ENCODE measurements at regions not wholly inside any gene's neighbourhood (a gene's known extent, or its start where the extent isn't known, plus 50 kb on each side); places are given as distances from the start of the nearest gene placed in this dataset.

DNA sequence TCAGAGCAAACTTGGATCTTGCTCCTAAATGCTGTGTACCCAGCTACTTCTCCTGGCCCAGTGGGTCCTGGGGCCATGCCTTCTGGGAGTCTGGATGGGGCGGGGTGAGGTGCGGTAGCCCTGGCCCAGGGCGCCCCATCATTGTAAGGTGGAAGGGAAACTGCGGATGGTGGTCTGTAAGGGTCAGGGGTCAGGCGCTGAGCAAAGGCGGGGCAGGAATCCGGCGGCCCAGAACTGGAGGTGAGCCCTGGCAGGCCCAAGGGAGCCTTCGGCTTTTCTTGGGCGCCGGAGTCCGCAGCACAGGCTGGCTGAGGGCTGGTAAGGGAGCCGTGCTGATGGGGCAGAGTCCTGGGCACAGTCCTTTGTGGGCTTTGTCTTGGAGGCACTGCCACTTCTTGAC, 66.5 kb upstream of the CTBP2 start:
- TF ChIP-seq, protein P1, sequence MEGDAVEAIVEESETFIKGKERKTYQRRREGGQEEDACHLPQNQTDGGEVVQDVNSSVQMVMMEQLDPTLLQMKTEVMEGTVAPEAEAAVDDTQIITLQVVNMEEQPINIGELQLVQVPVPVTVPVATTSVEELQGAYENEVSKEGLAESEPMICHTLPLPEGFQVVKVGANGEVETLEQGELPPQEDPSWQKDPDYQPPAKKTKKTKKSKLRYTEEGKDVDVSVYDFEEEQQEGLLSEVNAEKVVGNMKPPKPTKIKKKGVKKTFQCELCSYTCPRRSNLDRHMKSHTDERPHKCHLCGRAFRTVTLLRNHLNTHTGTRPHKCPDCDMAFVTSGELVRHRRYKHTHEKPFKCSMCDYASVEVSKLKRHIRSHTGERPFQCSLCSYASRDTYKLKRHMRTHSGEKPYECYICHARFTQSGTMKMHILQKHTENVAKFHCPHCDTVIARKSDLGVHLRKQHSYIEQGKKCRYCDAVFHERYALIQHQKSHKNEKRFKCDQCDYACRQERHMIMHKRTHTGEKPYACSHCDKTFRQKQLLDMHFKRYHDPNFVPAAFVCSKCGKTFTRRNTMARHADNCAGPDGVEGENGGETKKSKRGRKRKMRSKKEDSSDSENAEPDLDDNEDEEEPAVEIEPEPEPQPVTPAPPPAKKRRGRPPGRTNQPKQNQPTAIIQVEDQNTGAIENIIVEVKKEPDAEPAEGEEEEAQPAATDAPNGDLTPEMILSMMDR (IDR thresholded peaks at IDR 0.05 in 8 of 11, conservative IDR thresholded peaks at IDR 0.05 in 3 of 11) = no peak
- TF ChIP-seq POLR2A (IDR thresholded peaks at IDR 0.05) = no peak
